HL-60 (cell line): ENCODE measurements at regions not wholly inside any gene's neighbourhood (a gene's known extent, or its start where the extent isn't known, plus 50 kb on each side); places are given as distances from the start of the nearest gene placed in this dataset.

Experiments used
- DNase-seq, 2 experiments: peaks; one replicate each; pipeline ENCODE4 v3.0.0-alpha.2; 2010 to 2020; ENCODE audit warnings: low read depth in 1 of 2, low spot score in 1 of 2
- H3K27ac ChIP-seq: fragments of 250-450 bp; sonication (Bioruptor Pico); replicated peaks from 2 replicates; pipeline ENCODE4 v1.5.1; 2020; ENCODE audit warnings: mild to moderate bottlenecking, moderate library complexity
- H3K27me3 ChIP-seq: fragments of 250-450 bp; sonication (Bioruptor Pico); 2 replicates; pipeline ENCODE4 v1.5.1; 2021; ENCODE audit warnings: mild to moderate bottlenecking, moderate library complexity; ENCODE audit not compliant: insufficient read depth, poor library complexity, severe bottlenecking
- H3K4me3 ChIP-seq: replicated peaks from 2 replicates; pipeline ENCODE4 v1.5.1; 2011; ENCODE audit warnings: mild to moderate bottlenecking, control low read depth, low read length; ENCODE audit not compliant: insufficient read depth
- CTCF ChIP-seq: IDR thresholded peaks from one replicate; pipeline ENCODE4 v1.5.1; 2011; ENCODE audit warnings: low read length, control low read depth, inconsistent platforms; ENCODE audit not compliant: insufficient read depth
- GABPA ChIP-seq: IDR thresholded peaks from 2 replicates; pipeline ENCODE4 v1.6.1; 2012; ENCODE audit warnings: low read depth
- POLR2AphosphoS5 ChIP-seq: IDR thresholded peaks from 2 replicates; pipeline ENCODE4 v1.6.1; 2012; ENCODE audit warnings: low read depth
- REST ChIP-seq: IDR thresholded peaks from 2 replicates; pipeline ENCODE4 v1.6.1; 2012; ENCODE audit warnings: low read depth; ENCODE audit not compliant: insufficient replicate concordance
- SPI1 ChIP-seq: IDR thresholded peaks from 2 replicates; pipeline ENCODE4 v1.6.1; 2012; ENCODE audit warnings: low read depth, mild to moderate bottlenecking, borderline replicate concordance

- Histone ChIP-seq H3K27ac (no peak overlapping the region), H3K4me3 (no peak overlapping the region), H3K27me3 (no peaks in the 10 kb centered on the region)
- no peak for DNase-seq
- TF ChIP-seq REST (no peak), SPI1 (no peak)
Observed at GRCh38 chr5:1726956-1727355, 72.7 kb downstream of the MRPL36 start.

- TF ChIP-seq SPI1 (no peak), REST (no peak), CTCF (no peak), POLR2AphosphoS5 (no peak), GABPA (no peak)
- DNase-seq, result no peak
- Histone ChIP-seq H3K4me3 (no peak overlapping the region), H3K27me3 (no peaks in the 10 kb centered on the region), H3K27ac (no peak overlapping the region)
Observed at GRCh38 chr5:1726469-1726865, 73.2 kb downstream of the MRPL36 start.

DNA sequence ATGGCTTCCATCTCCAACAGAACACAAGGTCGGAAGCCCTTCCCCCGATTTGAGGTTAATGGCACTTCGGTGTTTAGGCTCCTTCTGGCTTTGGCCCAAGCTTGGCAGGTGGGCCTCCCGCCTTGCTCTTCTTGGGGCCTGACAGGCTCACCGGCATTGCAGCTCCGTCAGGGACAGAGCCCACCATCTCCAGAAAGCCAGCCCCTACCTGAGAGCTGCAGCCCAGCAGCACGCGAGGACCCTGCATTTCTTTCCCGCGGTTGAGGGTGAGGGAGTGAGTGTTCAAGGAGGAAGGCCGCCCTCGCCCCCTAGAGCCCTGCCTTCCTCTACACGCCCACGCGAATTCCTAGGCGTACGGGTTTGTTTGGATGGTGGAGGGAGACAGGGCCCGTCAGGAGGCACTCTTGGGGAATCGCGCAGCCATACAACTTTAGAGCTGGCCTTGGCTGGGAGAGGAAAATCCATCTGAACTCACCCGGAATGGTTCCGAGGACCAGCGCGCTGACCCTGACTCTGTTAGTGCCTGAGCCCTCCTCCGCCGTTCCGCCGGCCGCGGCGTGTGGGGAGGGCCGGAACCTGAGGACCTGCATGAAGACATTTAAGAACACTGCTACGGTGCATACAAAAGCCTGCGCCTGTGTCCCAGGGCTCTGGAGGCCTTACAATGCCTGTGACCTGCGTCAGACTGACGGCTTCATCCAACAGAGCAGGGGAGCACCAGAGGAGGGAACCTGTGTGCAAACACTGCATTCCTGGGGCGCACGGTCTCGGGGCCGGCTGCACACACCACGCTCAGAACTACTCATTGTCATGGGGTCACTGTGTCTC lies 73.8 kb downstream of the MRPL36 start:
- H3K27ac ChIP-seq, result no peak overlapping the region
- DNase-seq, result no peak
- H3K4me3 ChIP-seq, result no peak overlapping the region
- TF ChIP-seq GABPA (no peak), POLR2AphosphoS5 (no peak), REST (no peak), SPI1 (no peak), CTCF (no peak)
- no peaks in the 10 kb centered on the region for H3K27me3 ChIP-seq
